ENCODE measurements at regions not wholly inside any gene's neighbourhood (a gene's known extent, or its start where the extent isn't known, plus 50 kb on each side); places are given as distances from the start of the nearest gene placed in this dataset.

DNA sequence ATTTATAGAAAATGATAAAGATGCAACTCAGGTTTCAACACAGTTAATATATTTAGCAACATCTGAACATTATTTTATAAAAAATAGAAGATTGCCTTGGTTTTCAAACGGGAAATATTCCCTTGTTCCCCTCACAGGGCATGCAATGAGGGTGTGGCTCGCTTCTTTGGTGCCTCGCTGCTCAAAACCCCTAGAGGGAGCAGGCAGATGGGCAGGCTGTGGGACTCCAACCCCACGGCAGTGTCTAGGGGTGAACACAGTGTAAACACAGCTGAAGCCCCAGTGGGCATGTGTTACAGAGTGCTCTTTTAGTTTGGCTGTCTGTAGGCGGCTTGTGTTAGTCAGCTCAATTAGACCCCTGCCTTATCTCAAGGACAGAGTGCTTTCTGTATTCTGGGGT is 560.8 kb upstream of the IMPG1 start:
- H3K27me3 ChIP-seq (ENCODE audit: insufficient read depth, low read depth), result no peaks in the 10 kb centered on the region
- BruUV-seq (replicated peaks), result no TSS peak
- H3K4me1 ChIP-seq (replicated peaks; ENCODE audit: insufficient read depth), result no peaks in the 10 kb centered on the region
- no peaks in the 10 kb centered on the region for H3K36me3 ChIP-seq (ENCODE audit: low read depth)
- no peak overlapping the region for H3K4me2 ChIP-seq
- no peaks in the 10 kb centered on the region for H4K20me1 ChIP-seq (ENCODE audit: insufficient read depth)
- H3K9me3 ChIP-seq (ENCODE audit: insufficient read depth, low read depth), result no peaks in the 10 kb centered on the region
- H3F3A ChIP-seq (ENCODE audit: insufficient read depth, low read depth), result no peaks in the 10 kb centered on the region
- no peak for DNase-seq
- TF ChIP-seq EZH2 (IDR thresholded peaks at IDR 0.05; ENCODE audit: low read depth), result no peak
- TF ChIP-seq, protein P1, sequence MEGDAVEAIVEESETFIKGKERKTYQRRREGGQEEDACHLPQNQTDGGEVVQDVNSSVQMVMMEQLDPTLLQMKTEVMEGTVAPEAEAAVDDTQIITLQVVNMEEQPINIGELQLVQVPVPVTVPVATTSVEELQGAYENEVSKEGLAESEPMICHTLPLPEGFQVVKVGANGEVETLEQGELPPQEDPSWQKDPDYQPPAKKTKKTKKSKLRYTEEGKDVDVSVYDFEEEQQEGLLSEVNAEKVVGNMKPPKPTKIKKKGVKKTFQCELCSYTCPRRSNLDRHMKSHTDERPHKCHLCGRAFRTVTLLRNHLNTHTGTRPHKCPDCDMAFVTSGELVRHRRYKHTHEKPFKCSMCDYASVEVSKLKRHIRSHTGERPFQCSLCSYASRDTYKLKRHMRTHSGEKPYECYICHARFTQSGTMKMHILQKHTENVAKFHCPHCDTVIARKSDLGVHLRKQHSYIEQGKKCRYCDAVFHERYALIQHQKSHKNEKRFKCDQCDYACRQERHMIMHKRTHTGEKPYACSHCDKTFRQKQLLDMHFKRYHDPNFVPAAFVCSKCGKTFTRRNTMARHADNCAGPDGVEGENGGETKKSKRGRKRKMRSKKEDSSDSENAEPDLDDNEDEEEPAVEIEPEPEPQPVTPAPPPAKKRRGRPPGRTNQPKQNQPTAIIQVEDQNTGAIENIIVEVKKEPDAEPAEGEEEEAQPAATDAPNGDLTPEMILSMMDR (conservative IDR thresholded peaks at IDR 0.05), result no peak
- POLR2A ChIA-PET (ENCODE audit: unreplicated experiment), result no interaction called here
- H3K27ac ChIP-seq, result no peak overlapping the region
- H3K4me3 ChIP-seq, result no peak overlapping the region
- intact Hi-C loops (cut with micrococcal nuclease; ENCODE audit: unreplicated experiment), result no loop called here
- CTCF ChIA-PET, result no interaction called here
- no peaks in the 10 kb centered on the region for H3K79me2 ChIP-seq (ENCODE audit: low read depth)
- H3K9me2 ChIP-seq (ENCODE audit: insufficient read depth), result no peaks in the 10 kb centered on the region
- no peak overlapping the region for H2AFZ ChIP-seq

DNA sequence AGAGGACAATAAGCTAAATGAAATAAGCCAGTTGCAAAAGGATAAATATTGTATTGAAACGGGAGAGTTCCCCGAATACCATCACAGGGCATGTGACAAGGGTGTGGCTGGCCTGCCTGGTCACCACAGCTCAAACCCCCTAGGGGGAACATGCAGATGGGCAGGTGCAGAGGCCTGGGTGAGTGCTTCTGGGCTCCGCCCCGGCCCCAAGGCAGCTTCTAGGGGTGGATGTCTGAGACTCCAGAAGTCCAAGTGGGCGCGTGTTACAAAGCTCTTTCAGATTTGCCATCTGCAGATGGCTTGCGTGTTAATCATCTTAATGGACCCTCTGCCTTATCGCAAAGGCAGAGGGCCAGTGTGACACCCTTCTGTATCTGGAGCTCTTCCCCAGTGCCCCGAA is 559.2 kb upstream of the IMPG1 start:
- CTCF ChIA-PET, result no interaction called here

DNA sequence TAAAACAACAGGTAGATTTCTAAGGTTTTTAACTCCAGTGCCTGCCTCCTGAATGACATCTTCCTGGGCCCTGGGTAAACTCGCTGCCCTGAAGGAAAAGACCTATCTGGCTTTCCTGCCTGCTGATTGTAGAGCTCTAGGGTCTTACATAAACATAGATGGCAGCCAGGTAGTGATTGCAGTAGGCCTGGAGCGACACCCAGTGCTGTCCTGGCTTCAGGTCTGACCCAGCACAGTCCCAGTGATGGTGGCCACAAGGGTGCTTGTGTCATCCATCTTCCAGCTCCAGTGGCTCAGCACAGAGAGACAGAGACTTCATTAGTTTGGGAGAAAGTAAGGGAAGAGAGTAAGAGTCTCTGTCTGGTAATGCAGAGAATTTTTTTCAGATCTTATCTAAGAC is 542.9 kb upstream of the IMPG1 start:
- no peak overlapping the region for H3K4me2 ChIP-seq
- no TSS peak for BruUV-seq (replicated peaks)
- H3K27ac ChIP-seq, result no peak overlapping the region
- H2AFZ ChIP-seq, result no peak overlapping the region
- no peaks in the 10 kb centered on the region for H3K9me3 ChIP-seq (ENCODE audit: insufficient read depth, low read depth)
- intact Hi-C loops (cut with micrococcal nuclease; ENCODE audit: unreplicated experiment), result no loop called here
- ChIA-PET CTCF (no interaction called here), POLR2A (ENCODE audit: unreplicated experiment) (no interaction called here)
- no peak overlapping the region for H3K4me3 ChIP-seq
- H4K20me1 ChIP-seq (ENCODE audit: insufficient read depth), result no peaks in the 10 kb centered on the region
- H3K36me3 ChIP-seq (ENCODE audit: low read depth), result no peaks in the 10 kb centered on the region
- TF ChIP-seq, protein P1 (conservative IDR thresholded peaks at IDR 0.05), result no peak
- H3F3A ChIP-seq (ENCODE audit: insufficient read depth, low read depth), result no peaks in the 10 kb centered on the region
- no peak for DNase-seq
- no peaks in the 10 kb centered on the region for H3K79me2 ChIP-seq (ENCODE audit: low read depth)
- H3K27me3 ChIP-seq (ENCODE audit: insufficient read depth, low read depth), result no peaks in the 10 kb centered on the region
- H3K4me1 ChIP-seq (replicated peaks; ENCODE audit: insufficient read depth), result no peaks in the 10 kb centered on the region
- no peaks in the 10 kb centered on the region for H3K9me2 ChIP-seq (ENCODE audit: insufficient read depth)

More for the DNA sequence above, 559.2 kb upstream of the IMPG1 start:
- H3K27ac ChIP-seq, result no peak overlapping the region
- POLR2A ChIA-PET (ENCODE audit: unreplicated experiment), result no interaction called here
- no peaks in the 10 kb centered on the region for H3K79me2 ChIP-seq (ENCODE audit: low read depth)
- H3K4me1 ChIP-seq (replicated peaks; ENCODE audit: insufficient read depth), result no peaks in the 10 kb centered on the region
- intact Hi-C loops (cut with micrococcal nuclease; ENCODE audit: unreplicated experiment), result no loop called here
- no peak overlapping the region for H3K4me2 ChIP-seq
- no peaks in the 10 kb centered on the region for H4K20me1 ChIP-seq (ENCODE audit: insufficient read depth)
- TF ChIP-seq, protein P1 (conservative IDR thresholded peaks at IDR 0.05), result no peak
- TF ChIP-seq EZH2 (IDR thresholded peaks at IDR 0.05; ENCODE audit: low read depth), result no peak
- no peaks in the 10 kb centered on the region for H3K36me3 ChIP-seq (ENCODE audit: low read depth)
- H3F3A ChIP-seq (ENCODE audit: insufficient read depth, low read depth), result no peaks in the 10 kb centered on the region
- peak in 1 of 2 experiments; percentile 6 for DNase-seq
- no peaks in the 10 kb centered on the region for H3K9me3 ChIP-seq (ENCODE audit: insufficient read depth, low read depth)
- H3K4me3 ChIP-seq, result no peak overlapping the region
- no peaks in the 10 kb centered on the region for H3K27me3 ChIP-seq (ENCODE audit: insufficient read depth, low read depth)
- BruUV-seq (replicated peaks), result no TSS peak
- no peak overlapping the region for H2AFZ ChIP-seq
- H3K9me2 ChIP-seq (ENCODE audit: insufficient read depth), result no peaks in the 10 kb centered on the region
